Liver (tissue), 8 donors: ENCODE measurements at regions not wholly inside any gene's neighbourhood (a gene's known extent, or its start where the extent isn't known, plus 50 kb on each side); places are given as distances from the start of the nearest gene placed in this dataset.

Experiments used
- DNase-seq: peaks from one replicate; pipeline ENCODE4 v3.0.0-alpha.2; 2017; ENCODE audit warnings: low spot score
- H3K27ac ChIP-seq, 2 donors: one replicate each; pipeline ENCODE4 v1.7.0; 2013; ENCODE audit warnings: inconsistent platforms in 2 of 2, low read length in 2 of 2, control low read depth in 1 of 2, low read depth in 1 of 2, mild to moderate bottlenecking in 1 of 2
- H3K27me3 ChIP-seq, 4 donors: one replicate each; pipeline versions ENCODE4 v1.6.1 to v1.7.0; 2013; ENCODE audit warnings: low read length in 3 of 4, inconsistent platforms in 1 of 4, mild to moderate bottlenecking in 1 of 4, moderate library complexity in 1 of 4; ENCODE audit not compliant: control insufficient read depth in 4 of 4, insufficient read depth in 4 of 4
- H3K36me3 ChIP-seq, 4 donors: one replicate each; pipeline versions ENCODE4 v1.6.1 to v1.7.0; 2013; ENCODE audit warnings: low read length in 3 of 4, mild to moderate bottlenecking in 3 of 4, low read depth in 1 of 4, moderate library complexity in 1 of 4; ENCODE audit not compliant: control insufficient read depth in 4 of 4, insufficient read depth in 3 of 4
- H3K4me1 ChIP-seq, 4 donors: one replicate each; pipeline versions ENCODE4 v1.6.1 to v1.7.0; 2013; ENCODE audit warnings: low read length in 3 of 4, mild to moderate bottlenecking in 3 of 4, moderate library complexity in 1 of 4; ENCODE audit not compliant: control insufficient read depth in 4 of 4, insufficient read depth in 4 of 4
- H3K4me3 ChIP-seq, 3 donors: one replicate each; pipeline versions ENCODE4 v1.6.1 to v1.7.0; 2013; ENCODE audit warnings: low read length in 3 of 3, control low read depth in 1 of 3, low read depth in 1 of 3, mild to moderate bottlenecking in 1 of 3
- H3K9ac ChIP-seq, 2 donors: one replicate each; pipeline ENCODE4 v1.7.0; 2013; ENCODE audit warnings: low read length in 2 of 2, mild to moderate bottlenecking in 2 of 2, moderate library complexity in 2 of 2, control low read depth in 1 of 2, low read depth in 1 of 2
- H3K9me3 ChIP-seq, 4 donors: one replicate each; pipeline versions ENCODE4 v1.6.1 to v1.7.0; 2013; ENCODE audit warnings: low read length in 3 of 4; ENCODE audit not compliant: control insufficient read depth in 4 of 4
- ATF3 ChIP-seq: IDR thresholded peaks from 2 replicates; pipeline ENCODE4 v1.6.1; 2016; ENCODE audit warnings: antibody characterized with exemption
- CTCF ChIP-seq: fragments of 150-350 bp; IDR thresholded peaks from 2 replicates; pipeline ENCODE4 v1.5.1; 2017; ENCODE audit warnings: improper control_type of control experiment, low read depth, low read length; ENCODE audit not compliant: missing input control
- EGR1 ChIP-seq, 2 donors: IDR thresholded peaks; 2 replicates each; pipeline ENCODE4 v1.6.1; 2016 to 2018; ENCODE audit warnings: antibody characterized with exemption in 2 of 2, low read depth in 2 of 2
- FOXA1 ChIP-seq: IDR thresholded peaks from 2 replicates; pipeline ENCODE4 v1.6.1; 2016; ENCODE audit warnings: antibody characterized with exemption
- FOXA2 ChIP-seq: IDR thresholded peaks from 2 replicates; pipeline ENCODE4 v1.6.1; 2016; ENCODE audit warnings: antibody characterized with exemption
- GABPA ChIP-seq, 2 donors: IDR thresholded peaks in 1 of 2; conservative IDR thresholded peaks in 1 of 2; 2 replicates each; pipeline ENCODE4 v1.6.1; 2016; ENCODE audit warnings: antibody characterized with exemption in 2 of 2, mild to moderate bottlenecking in 1 of 2, moderate library complexity in 1 of 2
- HNF4A ChIP-seq, 2 donors: conservative IDR thresholded peaks; 2 replicates each; pipeline ENCODE4 v1.6.1; 2016; ENCODE audit warnings: antibody characterized with exemption in 2 of 2, mild to moderate bottlenecking in 2 of 2
- HNF4G ChIP-seq: IDR thresholded peaks from 2 replicates; pipeline ENCODE4 v1.6.1; 2016; ENCODE audit warnings: antibody characterized with exemption
- JUND ChIP-seq, 2 donors: IDR thresholded peaks; 2 replicates each; pipeline ENCODE4 v1.6.1; 2016; ENCODE audit warnings: antibody characterized with exemption in 2 of 2
- MAX ChIP-seq: IDR thresholded peaks from 2 replicates; pipeline ENCODE4 v1.6.1; 2016; ENCODE audit warnings: antibody characterized with exemption
- NR2F2 ChIP-seq: IDR thresholded peaks from 2 replicates; pipeline ENCODE4 v1.6.1; 2016; ENCODE audit warnings: antibody characterized with exemption
- RAD21 ChIP-seq, 2 donors: IDR thresholded peaks; 2 replicates each; pipeline ENCODE4 v1.6.1; 2016; ENCODE audit warnings: antibody characterized with exemption in 2 of 2, mild to moderate bottlenecking in 2 of 2
- REST ChIP-seq: IDR thresholded peaks from 2 replicates; pipeline ENCODE4 v1.6.1; 2016; ENCODE audit warnings: antibody characterized with exemption, mild to moderate bottlenecking
- RXRA ChIP-seq, 2 donors: IDR thresholded peaks; 2 replicates each; pipeline ENCODE4 v1.6.1; 2017 to 2018; ENCODE audit warnings: antibody characterized with exemption in 2 of 2, mild to moderate bottlenecking in 1 of 2
- SP1 ChIP-seq: IDR thresholded peaks from 2 replicates; pipeline ENCODE4 v1.6.1; 2018; ENCODE audit warnings: antibody characterized with exemption, mild to moderate bottlenecking
- TAF1 ChIP-seq: conservative IDR thresholded peaks from 2 replicates; pipeline ENCODE4 v1.6.1; 2016; ENCODE audit warnings: antibody characterized with exemption, mild to moderate bottlenecking
- YY1 ChIP-seq: IDR thresholded peaks from 2 replicates; pipeline ENCODE4 v1.6.1; 2016; ENCODE audit warnings: antibody characterized with exemption, mild to moderate bottlenecking
- ZBTB33 ChIP-seq: IDR thresholded peaks from 2 replicates; pipeline ENCODE4 v1.6.1; 2016; ENCODE audit warnings: antibody characterized with exemption
- WGBS: extraction: QIAGEN DNeasy Blood & Tissue Kit; methylation state at CpG from one replicate; pipeline ENCODE4 v1.1.7; 2013; 5-methylcytosine and 5-hydroxymethylcytosine counted together
- donor health status: healthy.
- donor health status: healthy.
- donor health status: healthy.
- donor health status: healthy.
- donor health status: healthy.

GRCh38 chr2:22282220-22282619 is 1102.8 kb upstream of the KLHL29 start (continued):
- TF ChIP-seq CTCF, result no peak
- peak; percentile 18 to 69 for TF ChIP-seq GABPA (IDR thresholded peaks at IDR 0.05 in 1 of 2, conservative IDR thresholded peaks at IDR 0.05 in 1 of 2)
- peak; percentile 85 to 91 for TF ChIP-seq RXRA (IDR thresholded peaks at IDR 0.05)
- TF ChIP-seq YY1, result peak; percentile 75
- TF ChIP-seq HNF4G, result peak; percentile 91

GRCh38 chr2:22282916-22283315 is 1102.1 kb upstream of the KLHL29 start:
- Histone ChIP-seq H3K9ac (no peak overlapping the region), H3K27me3 (no peaks in the 10 kb centered on the region), H3K4me3 (no peak overlapping the region), H3K36me3 (no peaks in the 10 kb centered on the region), H3K9me3 (no peaks in the 10 kb centered on the region), H3K27ac (no peak overlapping the region), H3K4me1 (peaks cover 0 to 14% (median 11%) of the 10 kb centered on the region in 4 donors)
- TF ChIP-seq HNF4G, result no peak
- no peak for TF ChIP-seq GABPA (IDR thresholded peaks at IDR 0.05 in 1 of 2, conservative IDR thresholded peaks at IDR 0.05 in 1 of 2)
- no peak for TF ChIP-seq TAF1
- no peak for TF ChIP-seq MAX
- TF ChIP-seq CTCF, result no peak
- TF ChIP-seq RAD21 (IDR thresholded peaks at IDR 0.05), result no peak
- TF ChIP-seq RXRA (IDR thresholded peaks at IDR 0.05), result no peak
- no peak for TF ChIP-seq JUND (IDR thresholded peaks at IDR 0.05)
- TF ChIP-seq SP1, result no peak
- no peak for TF ChIP-seq HNF4A (conservative IDR thresholded peaks at IDR 0.05)
- no peak for TF ChIP-seq FOXA1
- no peak for TF ChIP-seq NR2F2
- TF ChIP-seq REST, result no peak
- no peak for TF ChIP-seq ZBTB33
- no peak for TF ChIP-seq EGR1 (IDR thresholded peaks at IDR 0.05; ENCODE audit: low read depth in 2 of 2)
- no peak for TF ChIP-seq ATF3
- no peak for TF ChIP-seq FOXA2
- no peak for TF ChIP-seq YY1
- DNase-seq, result no peak
- WGBS, result 53% methylated on average over 6 of the region's 6 CpGs
